Gastrocnemius medialis (tissue), 4 donors: ENCODE measurements at regions not wholly inside any gene's neighbourhood (a gene's known extent, or its start where the extent isn't known, plus 50 kb on each side); places are given as distances from the start of the nearest gene placed in this dataset.

Source experiments
- POLR2A ChIP-seq, 2 donors: fragments of 450-650 bp; IDR thresholded peaks; one replicate each; pipeline ENCODE4 v1.6.1; 2017; ENCODE audit warnings: antibody characterized with exemption in 2 of 2, mild to moderate bottlenecking in 2 of 2, moderate library complexity in 2 of 2
- TF ChIP-seq, protein P1 (sequence below), 5 experiments: fragments of 450-650 bp in 3 of 5; fragments of 200-600 bp in 2 of 5; sonication (generic) in 2 of 5; IDR thresholded peaks in 4 of 5; conservative IDR thresholded peaks in 1 of 5; 1 replicate in 4 of 5; 2 replicates in 1 of 5; pipeline ENCODE4 v1.5.1; 2016 to 2019; ENCODE audit warnings: antibody characterized with exemption in 5 of 5, mild to moderate bottlenecking in 3 of 5, moderate library complexity in 3 of 5

DNA sequence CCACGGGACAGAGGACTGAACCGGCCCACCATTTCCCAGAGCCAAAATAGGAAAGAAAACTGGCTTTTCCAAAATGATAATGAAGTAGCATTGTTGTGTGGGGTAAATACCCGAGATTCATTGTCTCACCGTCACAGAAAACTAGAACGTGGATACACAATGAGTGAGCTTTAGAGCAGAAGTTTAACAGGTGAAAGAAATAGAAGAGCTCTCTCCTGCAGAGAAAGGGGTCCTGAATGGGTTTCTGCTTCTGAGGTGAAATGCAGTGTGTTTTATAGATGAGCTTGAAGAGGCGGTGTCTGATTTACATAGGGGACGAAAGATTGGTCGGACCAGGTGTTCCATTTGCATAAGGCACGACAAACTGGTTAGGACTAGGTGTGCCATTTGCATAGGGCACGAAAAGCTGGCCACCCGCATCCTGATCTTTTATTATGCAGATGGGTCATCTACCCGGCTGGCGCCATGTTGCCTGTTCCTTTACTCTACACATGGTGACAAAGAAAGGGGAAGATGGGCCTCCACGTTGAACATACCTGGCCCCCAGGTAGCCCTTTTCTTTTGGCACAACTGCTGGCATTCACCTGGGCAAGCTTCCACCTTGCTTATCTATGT is 118.1 kb downstream of the ATXN3L start:
- TF ChIP-seq, protein P1, sequence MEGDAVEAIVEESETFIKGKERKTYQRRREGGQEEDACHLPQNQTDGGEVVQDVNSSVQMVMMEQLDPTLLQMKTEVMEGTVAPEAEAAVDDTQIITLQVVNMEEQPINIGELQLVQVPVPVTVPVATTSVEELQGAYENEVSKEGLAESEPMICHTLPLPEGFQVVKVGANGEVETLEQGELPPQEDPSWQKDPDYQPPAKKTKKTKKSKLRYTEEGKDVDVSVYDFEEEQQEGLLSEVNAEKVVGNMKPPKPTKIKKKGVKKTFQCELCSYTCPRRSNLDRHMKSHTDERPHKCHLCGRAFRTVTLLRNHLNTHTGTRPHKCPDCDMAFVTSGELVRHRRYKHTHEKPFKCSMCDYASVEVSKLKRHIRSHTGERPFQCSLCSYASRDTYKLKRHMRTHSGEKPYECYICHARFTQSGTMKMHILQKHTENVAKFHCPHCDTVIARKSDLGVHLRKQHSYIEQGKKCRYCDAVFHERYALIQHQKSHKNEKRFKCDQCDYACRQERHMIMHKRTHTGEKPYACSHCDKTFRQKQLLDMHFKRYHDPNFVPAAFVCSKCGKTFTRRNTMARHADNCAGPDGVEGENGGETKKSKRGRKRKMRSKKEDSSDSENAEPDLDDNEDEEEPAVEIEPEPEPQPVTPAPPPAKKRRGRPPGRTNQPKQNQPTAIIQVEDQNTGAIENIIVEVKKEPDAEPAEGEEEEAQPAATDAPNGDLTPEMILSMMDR (IDR thresholded peaks at IDR 0.05 in 4 of 5, conservative IDR thresholded peaks at IDR 0.05 in 1 of 5): no peak
- no peak for TF ChIP-seq POLR2A (IDR thresholded peaks at IDR 0.05)
